ENCODE measurements at regions not wholly inside any gene's neighbourhood (a gene's known extent, or its start where the extent isn't known, plus 50 kb on each side); places are given as distances from the start of the nearest gene placed in this dataset.

GRCh38 chr1:115558275-115558674, 83.5 kb upstream of the VANGL1 start:
- no peak for TF ChIP-seq CTCF (IDR thresholded peaks at IDR 0.05)

- TF ChIP-seq CTCF (IDR thresholded peaks at IDR 0.05), result no peak
Observed at GRCh38 chr1:115557715-115558114, 84.1 kb upstream of the VANGL1 start.

DNA sequence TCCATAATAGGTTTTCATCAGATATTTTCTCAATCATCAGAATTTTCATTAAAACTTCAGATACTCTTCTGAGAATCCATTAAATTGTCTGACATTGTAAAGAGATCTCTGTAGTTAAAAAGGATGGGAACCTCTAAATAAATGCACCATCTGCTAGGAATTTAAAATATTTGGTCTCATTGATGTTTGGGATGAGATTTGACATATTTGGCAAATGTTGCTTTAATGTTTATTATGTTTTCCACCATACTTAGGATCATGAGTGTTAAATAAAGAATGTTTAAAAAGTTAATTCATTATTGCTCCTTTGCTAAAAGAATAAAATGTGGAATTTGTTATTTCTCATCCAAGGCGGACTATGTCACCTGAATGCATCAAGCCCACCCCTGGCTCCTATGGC, 85.5 kb upstream of the VANGL1 start:
- no peak for TF ChIP-seq CTCF (IDR thresholded peaks at IDR 0.05)

GRCh38 chr1:115555446-115555845, 86.3 kb upstream of the VANGL1 start:
- no peak for TF ChIP-seq CTCF (IDR thresholded peaks at IDR 0.05)

GRCh38 chr1:115547696-115548095, 94.1 kb upstream of the VANGL1 start:
- TF ChIP-seq CTCF (IDR thresholded peaks at IDR 0.05), result no peak

DNA sequence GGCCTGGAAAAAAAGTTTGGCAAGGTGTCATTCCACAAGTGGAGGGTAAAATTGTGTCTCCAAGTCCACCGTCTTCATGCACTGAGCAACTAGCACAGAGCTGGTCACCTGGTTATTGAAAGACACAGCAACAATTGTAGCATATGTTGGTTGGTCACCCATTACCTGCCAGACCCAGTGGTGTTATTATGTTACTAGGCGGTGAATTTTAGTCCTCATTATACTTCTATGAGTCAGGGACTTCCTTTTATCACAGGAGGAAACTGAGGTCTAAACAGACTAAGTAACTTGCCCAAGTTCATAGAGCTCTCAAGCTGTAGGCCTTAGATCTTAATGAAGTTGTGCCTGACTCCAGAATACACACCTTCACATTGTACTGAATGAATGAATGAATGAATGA, 94.9 kb upstream of the VANGL1 start:
- TF ChIP-seq CTCF (IDR thresholded peaks at IDR 0.05), result no peak

- TF ChIP-seq CTCF (IDR thresholded peaks at IDR 0.05), result peak; percentile 81
Observed at GRCh38 chr1:115545791-115546733, 95.7 kb upstream of the VANGL1 start.

Data from LNCAP (cell line).